HL-60 (cell line): ENCODE measurements at regions not wholly inside any gene's neighbourhood (a gene's known extent, or its start where the extent isn't known, plus 50 kb on each side); places are given as distances from the start of the nearest gene placed in this dataset.

Source experiments
- CTCF ChIP-seq: IDR thresholded peaks from one replicate; pipeline ENCODE4 v1.5.1; 2011; ENCODE audit warnings: low read length, control low read depth, inconsistent platforms; ENCODE audit not compliant: insufficient read depth
- GABPA ChIP-seq: IDR thresholded peaks from 2 replicates; pipeline ENCODE4 v1.6.1; 2012; ENCODE audit warnings: low read depth
- POLR2AphosphoS5 ChIP-seq: IDR thresholded peaks from 2 replicates; pipeline ENCODE4 v1.6.1; 2012; ENCODE audit warnings: low read depth
- REST ChIP-seq: IDR thresholded peaks from 2 replicates; pipeline ENCODE4 v1.6.1; 2012; ENCODE audit warnings: low read depth; ENCODE audit not compliant: insufficient replicate concordance

GRCh38 chr11:23079382-23079813 lies 219.1 kb upstream of the CCDC179 start:
- TF ChIP-seq CTCF: no peak
- no peak for TF ChIP-seq GABPA
- no peak for TF ChIP-seq POLR2AphosphoS5
- no peak for TF ChIP-seq REST
